WTC11 (cell line): ENCODE measurements at regions not wholly inside any gene's neighbourhood (a gene's known extent, or its start where the extent isn't known, plus 50 kb on each side); places are given as distances from the start of the nearest gene placed in this dataset.

Source experiments
- CTCF ChIP-seq: fragments of 200-600 bp; IDR thresholded peaks from 2 replicates; pipeline ENCODE4 v1.8.0; 2022; ENCODE audit warnings: antibody characterized with exemption
- ETV6 ChIP-seq: sonication (generic); formaldehyde crosslinking; IDR thresholded peaks from 2 replicates; pipeline ENCODE4 v1.8.1; 2022; ENCODE audit warnings: mild to moderate bottlenecking, missing genetic modification reagents
- FOXJ3 ChIP-seq: sonication (generic); formaldehyde crosslinking; IDR thresholded peaks from 2 replicates; pipeline ENCODE4 v1.9.0; 2021; ENCODE audit warnings: missing genetic modification reagents, mild to moderate bottlenecking, borderline replicate concordance
- FOXP1 ChIP-seq: sonication (generic); formaldehyde crosslinking; IDR thresholded peaks from 2 replicates; pipeline ENCODE4 v1.8.0; 2022; ENCODE audit warnings: missing genetic modification reagents, mild to moderate bottlenecking, moderate library complexity, borderline replicate concordance
- GABPB1 ChIP-seq: sonication (generic); formaldehyde crosslinking; IDR thresholded peaks from 2 replicates; pipeline ENCODE4 v1.8.1; 2023; ENCODE audit warnings: mild to moderate bottlenecking, missing genetic modification reagents
- JUN ChIP-seq: sonication (generic); formaldehyde crosslinking; IDR thresholded peaks from 2 replicates; pipeline ENCODE4 v1.8.0; 2023; ENCODE audit warnings: mild to moderate bottlenecking, missing genetic modification reagents
- TCF7 ChIP-seq: sonication (generic); formaldehyde crosslinking; IDR thresholded peaks from 2 replicates; pipeline ENCODE4 v1.8.0; 2022; ENCODE audit warnings: mild to moderate bottlenecking, low read depth, missing genetic modification reagents, moderate library complexity
- ZBTB21 ChIP-seq: sonication (generic); formaldehyde crosslinking; IDR thresholded peaks from 2 replicates; pipeline ENCODE4 v1.8.1; 2023; ENCODE audit warnings: mild to moderate bottlenecking, missing genetic modification reagents, borderline replicate concordance
- ZBTB43 ChIP-seq: sonication (generic); formaldehyde crosslinking; IDR thresholded peaks from 2 replicates; pipeline ENCODE4 v1.8.1; 2023; ENCODE audit warnings: mild to moderate bottlenecking, missing genetic modification reagents
- ZNF138 ChIP-seq: sonication (generic); formaldehyde crosslinking; conservative IDR thresholded peaks from 2 replicates; pipeline ENCODE4 v1.8.1; 2022; ENCODE audit warnings: mild to moderate bottlenecking, moderate library complexity, missing genetic modification reagents
- ZNF219 ChIP-seq: sonication (generic); formaldehyde crosslinking; IDR thresholded peaks from 2 replicates; pipeline ENCODE4 v1.8.0; 2023; ENCODE audit warnings: missing genetic modification reagents, mild to moderate bottlenecking, borderline replicate concordance
- TF ChIP-seq, protein P1 (sequence below): sonication (generic); formaldehyde crosslinking; IDR thresholded peaks from 2 replicates; pipeline ENCODE4 v1.8.1; 2022; ENCODE audit warnings: missing genetic modification reagents, borderline replicate concordance
- TF ChIP-seq, protein P2 (sequence below): sonication (generic); formaldehyde crosslinking; IDR thresholded peaks from 2 replicates; pipeline ENCODE4 v1.8.0; 2023; ENCODE audit warnings: missing genetic modification reagents
- TF ChIP-seq, protein P3 (sequence below): sonication (generic); formaldehyde crosslinking; conservative IDR thresholded peaks from 2 replicates; pipeline ENCODE4 v1.8.1; 2023; ENCODE audit warnings: mild to moderate bottlenecking, low read depth, missing genetic modification reagents, moderate library complexity

DNA sequence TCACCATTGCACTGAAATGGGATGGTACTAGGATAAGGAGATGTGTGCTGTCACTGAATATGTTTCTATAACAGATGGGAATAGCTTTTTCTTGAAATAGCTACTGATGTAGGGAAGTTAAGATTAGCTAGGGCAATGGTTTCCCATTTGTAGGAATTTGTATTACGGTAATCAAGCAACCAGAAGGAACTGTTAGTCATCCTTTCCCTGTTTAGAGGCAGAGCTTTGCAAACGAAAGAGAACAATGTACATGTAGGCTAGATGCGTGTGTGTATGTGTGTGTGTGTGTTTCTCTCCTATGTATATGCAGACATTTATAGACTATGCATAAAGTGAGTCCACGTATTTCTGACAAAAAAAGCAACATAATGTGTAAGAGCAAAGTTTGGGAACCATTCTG lies 171.9 kb upstream of the GRIA1 start:
- TF ChIP-seq FOXP1 (CRISPR knock-in tag) (no peak), CTCF (no peak), JUN (CRISPR knock-in tag) (no peak), FOXJ3 (CRISPR knock-in tag) (no peak), ZNF138 (CRISPR knock-in tag) (no peak), ZBTB21 (CRISPR knock-in tag) (no peak), GABPB1 (CRISPR knock-in tag) (no peak), ZBTB43 (no peak), ZNF219 (CRISPR knock-in tag) (no peak), TCF7 (no peak), ETV6 (CRISPR knock-in tag) (no peak)
- TF ChIP-seq, protein P1, sequence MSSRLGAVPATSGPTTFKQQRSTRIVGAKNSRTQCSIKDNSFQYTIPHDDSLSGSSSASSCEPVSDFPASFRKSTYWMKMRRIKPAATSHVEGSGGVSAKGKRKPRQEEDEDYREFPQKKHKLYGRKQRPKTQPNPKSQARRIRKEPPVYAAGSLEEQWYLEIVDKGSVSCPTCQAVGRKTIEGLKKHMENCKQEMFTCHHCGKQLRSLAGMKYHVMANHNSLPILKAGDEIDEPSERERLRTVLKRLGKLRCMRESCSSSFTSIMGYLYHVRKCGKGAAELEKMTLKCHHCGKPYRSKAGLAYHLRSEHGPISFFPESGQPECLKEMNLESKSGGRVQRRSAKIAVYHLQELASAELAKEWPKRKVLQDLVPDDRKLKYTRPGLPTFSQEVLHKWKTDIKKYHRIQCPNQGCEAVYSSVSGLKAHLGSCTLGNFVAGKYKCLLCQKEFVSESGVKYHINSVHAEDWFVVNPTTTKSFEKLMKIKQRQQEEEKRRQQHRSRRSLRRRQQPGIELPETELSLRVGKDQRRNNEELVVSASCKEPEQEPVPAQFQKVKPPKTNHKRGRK (CRISPR knock-in tag): no peak
- TF ChIP-seq, protein P2, sequence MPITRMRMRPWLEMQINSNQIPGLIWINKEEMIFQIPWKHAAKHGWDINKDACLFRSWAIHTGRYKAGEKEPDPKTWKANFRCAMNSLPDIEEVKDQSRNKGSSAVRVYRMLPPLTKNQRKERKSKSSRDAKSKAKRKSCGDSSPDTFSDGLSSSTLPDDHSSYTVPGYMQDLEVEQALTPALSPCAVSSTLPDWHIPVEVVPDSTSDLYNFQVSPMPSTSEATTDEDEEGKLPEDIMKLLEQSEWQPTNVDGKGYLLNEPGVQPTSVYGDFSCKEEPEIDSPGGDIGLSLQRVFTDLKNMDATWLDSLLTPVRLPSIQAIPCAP (CRISPR knock-in tag): no peak
- TF ChIP-seq, protein P3, sequence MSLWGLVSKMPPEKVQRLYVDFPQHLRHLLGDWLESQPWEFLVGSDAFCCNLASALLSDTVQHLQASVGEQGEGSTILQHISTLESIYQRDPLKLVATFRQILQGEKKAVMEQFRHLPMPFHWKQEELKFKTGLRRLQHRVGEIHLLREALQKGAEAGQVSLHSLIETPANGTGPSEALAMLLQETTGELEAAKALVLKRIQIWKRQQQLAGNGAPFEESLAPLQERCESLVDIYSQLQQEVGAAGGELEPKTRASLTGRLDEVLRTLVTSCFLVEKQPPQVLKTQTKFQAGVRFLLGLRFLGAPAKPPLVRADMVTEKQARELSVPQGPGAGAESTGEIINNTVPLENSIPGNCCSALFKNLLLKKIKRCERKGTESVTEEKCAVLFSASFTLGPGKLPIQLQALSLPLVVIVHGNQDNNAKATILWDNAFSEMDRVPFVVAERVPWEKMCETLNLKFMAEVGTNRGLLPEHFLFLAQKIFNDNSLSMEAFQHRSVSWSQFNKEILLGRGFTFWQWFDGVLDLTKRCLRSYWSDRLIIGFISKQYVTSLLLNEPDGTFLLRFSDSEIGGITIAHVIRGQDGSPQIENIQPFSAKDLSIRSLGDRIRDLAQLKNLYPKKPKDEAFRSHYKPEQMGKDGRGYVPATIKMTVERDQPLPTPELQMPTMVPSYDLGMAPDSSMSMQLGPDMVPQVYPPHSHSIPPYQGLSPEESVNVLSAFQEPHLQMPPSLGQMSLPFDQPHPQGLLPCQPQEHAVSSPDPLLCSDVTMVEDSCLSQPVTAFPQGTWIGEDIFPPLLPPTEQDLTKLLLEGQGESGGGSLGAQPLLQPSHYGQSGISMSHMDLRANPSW (CRISPR knock-in tag): no peak
